Brain microvascular endothelial cell (primary cell): ENCODE measurements at regions not wholly inside any gene's neighbourhood (a gene's known extent, or its start where the extent isn't known, plus 50 kb on each side); places are given as distances from the start of the nearest gene placed in this dataset.
"Not testable (repeated sequence)": the region's sequence is repeated elsewhere in the genome, so short reads cannot be mapped to it uniquely, and the experiment has no call there.

ENCODE experiments used
- DNase-seq: peaks from one replicate; pipeline ENCODE4 v3.0.0-alpha.2; 2020
- H3K27ac ChIP-seq: fragments of 250-450 bp; sonication (Bioruptor Pico); 2 replicates; pipeline ENCODE4 v1.5.1; 2020; ENCODE audit warnings: mild to moderate bottlenecking, moderate library complexity
- H3K27me3 ChIP-seq: fragments of 250-450 bp; sonication (Bioruptor Pico); replicated peaks from 2 replicates; pipeline ENCODE4 v1.5.1; 2020; ENCODE audit warnings: mild to moderate bottlenecking
- H3K36me3 ChIP-seq: fragments of 250-450 bp; sonication (Bioruptor Pico); replicated peaks from 2 replicates; pipeline ENCODE4 v1.5.1; 2020; ENCODE audit warnings: mild to moderate bottlenecking
- H3K4me3 ChIP-seq: 2 replicates; pipeline ENCODE4 v1.5.1; 2011; ENCODE audit warnings: low read depth, mild to moderate bottlenecking, control low read depth, low read length, moderate library complexity
- CTCF ChIP-seq: IDR thresholded peaks from 2 replicates; pipeline ENCODE4 v1.5.1; 2011; ENCODE audit warnings: low read depth, mild to moderate bottlenecking, moderate library complexity, low read length, control low read depth, inconsistent platforms; ENCODE audit errors: missing control alignments
- in situ Hi-C: cut with HindIII; loops from 2 replicates; pipeline ENCODE4 v1.10.0; 2017; ENCODE audit warnings: low sequenced_read_pairs, low pct_ligation_motif_present

- TF ChIP-seq CTCF: no peak
- no peaks in the 10 kb centered on the region for H3K27me3 ChIP-seq
- no peak overlapping the region for H3K27ac ChIP-seq
- in situ Hi-C loops: no loop called here
- no peak for DNase-seq
- no peaks in the 10 kb centered on the region for H3K36me3 ChIP-seq
- H3K4me3 ChIP-seq: no peak overlapping the region
These were observed 125.0 kb downstream of the ADSS2 start for GRCh38 chr1:244326757-244327156.

GRCh38 chr1:244327533-244327932, 124.2 kb downstream of the ADSS2 start:
- no peak overlapping the region for H3K4me3 ChIP-seq
- H3K27me3 ChIP-seq: no peaks in the 10 kb centered on the region
- DNase-seq: no peak
- no peak for TF ChIP-seq CTCF
- in situ Hi-C loops: no loop called here
- no peaks in the 10 kb centered on the region for H3K36me3 ChIP-seq
- no peak overlapping the region for H3K27ac ChIP-seq

- Histone ChIP-seq H3K27ac (no peak overlapping the region), H3K36me3 (no peaks in the 10 kb centered on the region), H3K4me3 (no peak overlapping the region), H3K27me3 (no peaks in the 10 kb centered on the region)
- in situ Hi-C loops: no loop called here
- TF ChIP-seq CTCF: no peak
- no peak for DNase-seq
These were observed 123.2 kb downstream of the ADSS2 start for GRCh38 chr1:244328476-244328875.

- H3K27ac ChIP-seq: no peak overlapping the region
- no peaks in the 10 kb centered on the region for H3K36me3 ChIP-seq
- TF ChIP-seq CTCF: no peak
- H3K4me3 ChIP-seq: no peak overlapping the region
- no peak for DNase-seq
- in situ Hi-C loops: no loop called here
- no peaks in the 10 kb centered on the region for H3K27me3 ChIP-seq
These were observed 122.0 kb downstream of the ADSS2 start for GRCh38 chr1:244329591-244330317.

GRCh38 chr1:244330318-244330625, 121.4 kb downstream of the ADSS2 start:
- H3K27ac ChIP-seq: no peak overlapping the region
- no peaks in the 10 kb centered on the region for H3K27me3 ChIP-seq
- no peak overlapping the region for H3K4me3 ChIP-seq
- no peak for TF ChIP-seq CTCF
- no peak for DNase-seq
- no peaks in the 10 kb centered on the region for H3K36me3 ChIP-seq
- in situ Hi-C loops: no loop called here

GRCh38 chr1:244332761-244333160, 118.9 kb downstream of the ADSS2 start:
- H3K36me3 ChIP-seq, DNase-seq, in situ Hi-C loops: not testable (repeated sequence)

GRCh38 chr1:244334315-244334714, 117.4 kb downstream of the ADSS2 start:
- in situ Hi-C loops, H3K27ac ChIP-seq, DNase-seq, H3K27me3 ChIP-seq, H3K4me3 ChIP-seq, H3K36me3 ChIP-seq: not testable (repeated sequence)

More at GRCh38 chr1:244332761-244333160, 118.9 kb downstream of the ADSS2 start:
- H3K27me3 ChIP-seq, H3K27ac ChIP-seq, H3K4me3 ChIP-seq: not testable (repeated sequence)

GRCh38 chr1:244334842-244335241, 116.9 kb downstream of the ADSS2 start:
- H3K36me3 ChIP-seq, H3K27me3 ChIP-seq, DNase-seq, H3K4me3 ChIP-seq, in situ Hi-C loops, H3K27ac ChIP-seq: not testable (repeated sequence)
